NT2/D1 (cell line): ENCODE measurements at regions not wholly inside any gene's neighbourhood (a gene's known extent, or its start where the extent isn't known, plus 50 kb on each side); places are given as distances from the start of the nearest gene placed in this dataset.

ENCODE experiments used
- SUZ12 ChIP-seq: IDR thresholded peaks from 2 replicates; pipeline ENCODE4 v1.6.1; 2011; ENCODE audit not compliant: insufficient read length, insufficient read depth; ENCODE audit errors: extremely low read depth
- YY1 ChIP-seq: IDR thresholded peaks from 2 replicates; pipeline ENCODE4 v1.6.1; 2011; ENCODE audit not compliant: insufficient read length, insufficient read depth
- ZNF274 ChIP-seq: IDR thresholded peaks from 2 replicates; pipeline ENCODE4 v1.6.1; 2011; ENCODE audit warnings: mild to moderate bottlenecking, low read depth, low read length

DNA sequence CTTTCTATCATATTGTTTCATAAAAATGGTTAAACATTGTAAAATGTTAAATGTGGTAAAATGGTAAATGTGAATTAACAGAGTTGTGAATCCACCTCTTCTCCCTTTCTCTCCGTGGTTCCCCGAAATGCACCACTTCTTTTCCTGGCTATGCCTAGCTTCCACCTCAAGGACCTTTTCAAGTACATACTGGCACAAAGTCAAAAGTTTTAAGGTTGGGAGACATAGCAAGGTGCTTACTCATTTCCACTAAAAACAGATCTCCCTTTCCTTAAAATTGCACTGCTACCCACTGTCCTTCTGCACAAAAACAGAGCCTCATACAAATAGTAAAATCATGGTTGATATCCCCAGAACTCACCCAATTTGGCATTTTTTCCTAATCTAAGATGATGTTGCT is 558.2 kb downstream of the SLITRK6 start:
- no peak for TF ChIP-seq SUZ12
- no peak for TF ChIP-seq ZNF274
- no peak for TF ChIP-seq YY1
